GM10248 (cell line): ENCODE measurements at regions not wholly inside any gene's neighbourhood (a gene's known extent, or its start where the extent isn't known, plus 50 kb on each side); places are given as distances from the start of the nearest gene placed in this dataset.

Source experiments
- CTCF ChIA-PET: fragments of 300-600 bp; sonication (Branson Sonifier 250); formaldehyde crosslinking; extraction: SDS; loops from one replicate; lab custom pipeline; 2021; ENCODE audit warnings: antibody characterized with exemption; lab: Yijun Ruan, JAX
- POLR2A ChIA-PET: fragments of 350-650 bp; sonication (Branson Sonifier 250); formaldehyde crosslinking; extraction: SDS; loops from one replicate; lab custom pipeline; 2020; ENCODE audit warnings: antibody characterized with exemption; lab: Yijun Ruan, JAX
- DNase-seq: peaks from one replicate; pipeline ENCODE4 v3.0.0; 2012; ENCODE audit errors: extremely low spot score
- CTCF ChIP-seq: IDR thresholded peaks from 2 replicates; pipeline ENCODE4 v1.5.1; 2012; ENCODE audit warnings: mild to moderate bottlenecking, low read depth; ENCODE audit errors: extremely low read depth, missing control alignments, control extremely low read depth

DNA sequence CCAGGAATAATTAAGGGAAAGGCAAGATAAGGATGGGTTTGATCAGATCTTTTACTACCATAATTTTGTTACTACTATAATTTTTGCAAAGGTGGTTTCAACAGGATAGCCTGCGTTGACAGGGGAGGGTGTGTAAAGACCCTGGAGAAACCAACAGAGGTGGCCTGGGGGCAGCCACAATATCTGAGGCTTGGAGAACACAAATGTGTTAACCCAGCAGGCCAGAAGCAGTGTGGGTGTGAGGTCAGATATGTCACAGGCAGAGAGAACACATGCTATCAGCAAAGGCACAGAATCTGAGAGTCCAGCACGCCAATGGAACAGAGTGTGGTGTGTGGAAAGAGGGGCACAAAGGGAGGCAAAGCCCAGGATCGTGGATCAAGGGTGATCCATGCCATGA is 399.4 kb upstream of the TRIB2 start:
- TF ChIP-seq CTCF = no peak
- ChIA-PET CTCF (no interaction called here), POLR2A (no interaction called here)
- no peak for DNase-seq

- no peak for DNase-seq
- ChIA-PET POLR2A (no interaction called here), CTCF (interaction anchor here (1.2 kb wide), 1 partner anchor 21 kb away, joined by 3 read pairs; no protein-coding TSS in a partner anchor)
- no peak for TF ChIP-seq CTCF
Observed at GRCh38 chr2:12317814-12318426, 398.8 kb upstream of the TRIB2 start.

DNA sequence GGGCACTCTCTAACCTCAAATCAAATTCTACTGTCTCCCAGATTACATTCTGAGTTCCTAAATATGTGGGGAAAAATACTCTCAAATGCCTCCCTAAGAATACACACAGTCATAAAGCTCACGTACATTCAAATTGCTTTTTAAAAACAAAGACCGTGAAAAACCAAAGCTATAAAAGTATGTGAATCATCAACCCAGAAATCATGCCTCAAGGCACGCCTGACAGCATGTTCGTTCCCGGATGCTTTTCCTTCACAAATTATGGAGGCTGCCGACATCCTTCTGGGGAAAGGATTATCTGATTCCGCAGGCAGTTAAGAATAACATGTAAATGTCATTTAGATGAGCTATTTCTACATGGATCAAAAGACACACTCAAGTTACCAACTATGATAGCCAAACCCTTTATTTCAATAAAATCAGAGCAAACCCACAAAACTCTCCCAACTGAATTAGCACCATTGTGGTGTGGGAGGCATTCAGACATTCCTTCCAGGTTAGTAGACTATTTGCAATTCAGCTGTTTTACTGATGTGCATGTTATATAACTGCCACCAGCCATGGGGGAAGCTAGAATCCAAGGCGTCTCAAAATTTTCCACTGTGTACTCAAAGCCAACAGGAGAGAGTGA is 398.2 kb upstream of the TRIB2 start:
- DNase-seq = no peak
- CTCF ChIA-PET = interaction anchor here (1.0 to 1.6 kb wide), 3 partner anchors 13 to 22 kb away, joined by 3 read pairs; no protein-coding TSS in a partner anchor
- TF ChIP-seq CTCF = no peak
- POLR2A ChIA-PET = no interaction called here

- DNase-seq = no peak
- no peak for TF ChIP-seq CTCF
- ChIA-PET POLR2A (no interaction called here), CTCF (interaction anchor here (1.4 to 1.6 kb wide), 2 partner anchors 15 to 72 kb away, joined by 3 to 4 read pairs; no protein-coding TSS in a partner anchor)
Observed at GRCh38 chr2:12320027-12320734, 396.6 kb upstream of the TRIB2 start.

DNA sequence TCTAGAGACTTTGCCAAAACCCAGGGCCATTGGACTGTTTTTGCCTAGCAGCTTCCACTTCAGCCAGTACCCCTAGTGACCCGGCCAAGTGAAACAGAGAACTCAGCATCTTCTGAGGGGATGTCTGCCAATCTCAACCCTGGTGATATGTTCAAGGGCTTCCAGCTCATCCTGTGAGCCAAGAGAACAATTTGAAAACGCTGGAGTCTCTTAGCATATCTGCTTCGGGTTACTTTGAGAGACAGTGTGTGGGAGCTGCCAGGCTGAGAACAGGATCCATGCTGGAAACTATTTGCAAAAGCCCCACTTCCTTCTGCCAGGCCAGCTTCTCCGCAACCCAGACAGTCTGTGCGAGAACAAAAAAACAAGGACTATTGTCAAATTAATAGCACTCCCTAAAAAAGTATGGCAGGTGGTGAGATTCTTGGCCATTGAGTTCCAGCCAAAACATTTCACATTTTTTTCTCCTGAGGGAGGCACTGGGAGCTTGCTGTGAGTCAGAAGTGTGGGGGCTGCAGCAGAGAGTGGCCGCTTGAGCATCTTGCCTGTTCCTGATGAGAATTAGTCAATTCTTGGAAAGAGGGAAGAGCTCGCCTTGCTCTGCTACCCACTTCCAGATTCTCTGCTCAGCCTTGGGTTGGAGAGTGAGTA is 395.6 kb upstream of the TRIB2 start:
- ChIA-PET CTCF (interaction anchor here (1.4 kb wide), 1 partner anchor 25 kb away, joined by 3 read pairs; no protein-coding TSS in a partner anchor), POLR2A (no interaction called here)
- DNase-seq = no peak
- TF ChIP-seq CTCF = no peak

DNA sequence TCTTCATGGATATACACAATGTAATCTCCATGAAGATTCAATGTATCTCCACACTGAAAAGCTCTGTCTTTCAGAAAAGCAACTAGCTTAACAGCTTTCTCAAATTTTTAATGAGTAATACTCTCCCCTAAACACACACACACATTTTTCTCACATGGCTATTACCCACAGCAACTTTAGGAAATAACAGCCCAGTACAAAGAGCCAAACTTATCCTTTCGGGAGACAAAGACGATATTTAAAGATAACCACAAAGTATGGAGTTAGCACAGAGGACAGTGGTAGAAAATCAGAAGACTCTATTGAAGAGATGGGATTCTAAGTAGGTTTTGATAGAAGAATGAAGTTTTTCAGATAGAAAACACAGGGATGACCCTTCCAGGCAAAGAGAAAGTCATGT is 394.9 kb upstream of the TRIB2 start:
- no peak for DNase-seq
- TF ChIP-seq CTCF = no peak
- ChIA-PET POLR2A (no interaction called here), CTCF (interaction anchor here (1.1 to 1.4 kb wide), 2 partner anchors 8 to 25 kb away, joined by 3 read pairs; no protein-coding TSS in a partner anchor)
